GM21447 (cell line): ENCODE measurements at regions not wholly inside any gene's neighbourhood (a gene's known extent, or its start where the extent isn't known, plus 50 kb on each side); places are given as distances from the start of the nearest gene placed in this dataset.

Source experiments
- ATAC-seq: cut with Tn5 transposase; IDR thresholded peaks from one replicate; pipeline ENCODE4 v1.9.1; 2021; ENCODE audit not compliant: unreplicated experiment

DNA sequence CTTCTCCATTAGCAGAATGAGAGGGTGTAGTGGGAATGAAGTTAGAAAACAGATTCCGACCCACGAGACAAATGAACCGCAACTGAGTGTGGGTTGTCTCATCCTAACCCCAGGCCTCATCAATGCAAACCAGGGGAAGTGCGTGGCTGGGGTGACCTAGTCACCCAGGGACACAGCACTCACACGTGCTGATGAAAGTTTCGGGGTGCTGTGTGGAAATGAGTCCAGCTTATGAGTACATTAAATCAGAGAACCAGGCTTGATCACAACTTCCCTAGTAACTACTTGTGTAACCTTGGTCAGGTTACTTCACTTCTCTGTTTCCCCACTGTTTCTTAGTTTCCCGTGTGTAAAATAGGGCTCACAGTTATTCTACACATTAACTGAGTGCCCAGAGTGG lies 95.4 kb upstream of the CDKN3 start:
- ATAC-seq = no peak

DNA sequence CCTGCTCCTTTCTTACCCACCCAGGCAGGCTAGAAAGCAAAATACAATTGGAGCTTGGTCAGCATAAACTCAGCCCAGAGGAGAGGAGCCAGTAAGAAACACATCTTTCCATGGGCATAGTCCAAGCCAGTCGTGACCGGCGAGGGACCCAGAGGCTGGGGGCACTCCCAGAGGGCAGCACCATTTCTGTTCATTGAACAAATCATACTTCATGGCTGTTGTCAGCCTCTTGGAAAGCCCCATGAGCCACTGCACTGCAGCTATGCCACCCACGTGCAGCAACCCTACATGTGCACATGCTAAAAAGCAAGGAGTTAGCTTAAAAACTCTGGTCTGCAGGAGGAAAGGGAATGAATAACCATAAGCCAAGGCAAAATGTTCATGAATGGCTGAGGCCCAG lies 90.0 kb upstream of the CDKN3 start:
- ATAC-seq = no peak

DNA sequence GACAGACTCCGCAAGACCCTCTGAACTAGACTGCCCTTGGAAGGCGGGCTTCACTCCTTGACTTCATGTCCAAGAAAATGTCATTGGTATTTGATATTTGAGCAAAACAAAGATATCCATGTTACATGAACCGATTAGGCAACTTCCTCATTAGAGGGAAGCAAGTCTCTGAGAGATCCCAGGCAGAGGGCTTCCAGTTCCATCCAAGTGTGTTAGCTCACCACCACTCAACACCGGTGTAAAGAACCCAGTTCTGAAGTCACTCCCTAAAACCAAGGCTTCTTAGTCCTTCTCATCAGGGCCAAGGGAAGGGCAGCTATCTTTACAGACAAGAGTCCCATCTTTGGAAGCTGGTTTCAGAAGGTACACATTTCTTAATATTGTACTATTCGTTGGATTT lies 87.2 kb upstream of the CDKN3 start:
- ATAC-seq = no peak

DNA sequence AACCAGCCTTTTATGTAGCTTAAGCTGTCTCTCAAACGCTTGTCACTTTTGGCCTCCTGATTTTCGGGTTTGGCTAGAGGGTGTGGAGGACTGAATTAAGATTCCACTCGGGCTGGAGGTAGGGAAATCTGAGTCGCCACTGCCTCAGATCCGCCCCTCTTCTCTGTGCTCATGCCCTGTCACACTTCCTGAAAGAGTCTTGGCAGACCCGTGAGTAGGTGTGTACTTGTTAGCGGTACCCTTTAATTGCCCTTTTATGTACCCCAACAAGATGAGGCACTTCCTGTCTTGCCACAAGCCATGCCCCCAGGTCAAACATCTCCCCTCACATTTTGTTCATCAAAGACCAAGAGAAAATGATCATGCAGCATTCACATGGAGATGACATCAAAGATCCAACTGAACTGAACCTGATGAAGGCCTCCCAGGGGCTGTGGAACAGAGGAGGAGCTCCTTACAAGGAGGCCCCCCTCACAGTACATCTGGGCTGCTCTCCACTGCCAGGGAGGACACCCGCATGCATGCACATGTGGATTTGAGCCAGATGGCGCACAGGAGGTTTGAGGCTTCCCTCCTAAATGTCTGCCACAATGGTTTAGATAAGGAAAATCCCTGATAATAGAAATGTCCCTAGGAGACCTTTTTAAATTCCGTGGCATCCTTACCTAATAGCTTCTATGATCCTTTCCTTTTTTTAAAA lies 86.5 kb upstream of the CDKN3 start:
- ATAC-seq = no peak

DNA sequence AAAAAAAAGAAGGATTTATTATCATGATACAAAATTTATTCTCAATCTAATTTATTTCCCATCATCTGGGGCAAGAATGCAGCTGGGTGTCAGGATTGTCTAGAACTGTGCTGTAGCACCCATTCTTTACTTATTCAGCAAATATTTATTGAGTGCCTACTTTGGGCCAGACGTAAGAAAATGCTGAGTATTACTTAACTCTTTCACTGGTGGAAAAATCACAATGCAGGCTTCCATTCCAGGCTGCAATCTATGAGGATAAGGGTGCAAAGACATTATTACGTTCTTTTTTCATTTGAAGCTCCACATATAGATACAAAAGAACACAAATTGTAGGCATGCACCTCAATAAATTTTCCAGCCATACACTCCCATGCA lies 86.0 kb upstream of the CDKN3 start:
- no peak for ATAC-seq

DNA sequence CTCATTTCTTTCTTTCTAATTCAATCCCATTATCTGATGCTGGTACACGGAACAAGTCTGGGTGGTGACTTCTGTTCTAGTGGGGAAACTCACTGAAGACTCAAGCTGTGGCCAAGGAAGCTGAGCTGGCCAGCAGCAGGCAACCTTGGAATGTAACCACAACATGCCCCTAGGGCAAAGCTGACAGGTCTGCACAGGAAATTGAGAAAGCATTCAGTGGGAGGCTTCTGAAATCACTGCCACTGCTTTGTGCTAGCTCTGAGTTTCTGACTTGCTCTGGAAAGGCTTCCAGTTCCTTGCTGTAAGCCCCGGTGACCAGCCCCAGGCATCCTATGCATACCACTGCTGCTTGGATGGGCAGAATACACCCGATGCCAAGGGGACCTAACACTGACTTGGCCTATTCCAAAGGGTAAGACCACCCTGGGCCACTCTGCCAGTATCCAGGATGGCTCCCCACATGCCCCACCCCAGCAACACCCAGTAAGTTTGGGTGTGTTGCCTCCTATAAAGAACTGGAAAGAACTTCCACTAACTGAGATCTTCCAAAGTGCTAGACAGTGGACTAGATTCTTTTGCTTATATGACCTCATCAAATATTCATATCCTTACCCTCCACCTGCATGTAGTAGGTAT lies 84.5 kb upstream of the CDKN3 start:
- ATAC-seq = no peak

DNA sequence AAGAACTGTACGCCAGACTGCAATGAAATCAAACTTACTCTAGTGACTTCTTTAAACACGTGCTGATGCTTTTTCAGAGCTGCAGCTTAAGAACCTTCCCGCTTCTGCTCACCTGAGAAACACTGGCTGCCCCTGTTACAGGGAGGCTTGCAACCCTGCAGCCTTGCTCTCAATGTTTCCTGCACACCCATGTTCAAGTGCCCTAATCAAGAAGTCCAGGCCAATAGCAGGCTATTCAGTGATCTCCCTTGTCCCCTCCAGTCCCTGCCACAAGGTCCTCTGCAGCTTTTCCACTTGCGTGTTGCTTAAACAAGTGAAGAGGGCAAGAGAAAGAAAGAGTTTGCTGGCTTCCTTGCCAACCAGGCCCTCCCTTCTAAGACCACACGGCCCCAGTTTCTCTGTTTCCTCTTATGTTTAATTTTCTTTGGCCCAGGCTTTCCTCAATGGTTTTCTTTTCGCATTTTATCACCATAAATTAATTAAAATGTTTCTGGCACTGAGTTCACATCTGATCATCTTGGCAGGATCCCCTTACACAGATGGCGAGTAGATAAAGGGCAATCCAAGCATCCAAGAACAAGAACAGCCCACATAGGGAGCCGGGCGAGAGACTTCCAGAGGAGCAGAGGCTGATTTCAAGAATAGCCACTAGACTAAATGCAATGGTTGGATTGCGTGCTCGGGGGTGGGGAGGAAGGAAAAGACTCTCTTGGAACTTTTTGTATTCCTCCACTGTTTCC lies 82.3 kb upstream of the CDKN3 start:
- ATAC-seq = no peak

DNA sequence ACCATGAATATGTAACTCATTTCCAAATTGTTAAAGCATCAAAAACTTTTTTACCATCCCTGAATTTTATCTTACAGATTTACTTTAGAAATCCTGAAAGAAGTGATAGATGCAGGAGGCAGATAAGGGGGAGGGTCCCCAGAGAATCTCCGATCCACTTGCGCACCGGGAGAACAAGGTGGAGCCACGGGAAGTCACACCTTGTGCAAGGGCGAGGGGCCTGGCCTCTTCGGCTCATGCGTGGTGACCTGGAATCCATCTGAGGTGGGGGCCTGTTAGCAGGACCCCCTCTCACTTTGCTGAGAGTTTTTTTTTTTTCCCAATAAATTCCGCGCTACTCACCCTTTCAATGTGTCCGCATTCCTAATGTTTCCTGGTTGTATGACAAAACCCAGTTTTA lies 80.2 kb upstream of the CDKN3 start:
- ATAC-seq = no peak

DNA sequence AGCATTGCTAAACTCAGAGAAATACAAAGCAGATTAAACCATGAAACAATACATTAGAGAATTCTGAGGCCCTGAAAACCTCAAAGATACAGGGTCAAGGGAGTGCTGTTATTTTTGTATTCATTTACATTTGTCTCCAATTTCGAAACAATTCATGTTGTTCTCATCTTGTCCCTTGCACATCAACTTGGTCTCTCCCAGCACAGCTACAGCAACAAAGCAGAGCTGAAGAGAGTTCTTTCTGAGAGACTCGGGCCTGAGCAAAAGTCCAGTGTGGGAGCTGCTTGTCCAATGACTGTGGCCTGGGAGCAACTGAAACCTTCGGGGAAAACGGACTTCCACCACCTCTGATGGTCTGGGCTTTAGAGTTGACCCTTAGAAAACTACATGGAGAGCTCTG lies 79.4 kb upstream of the CDKN3 start:
- ATAC-seq = no peak

DNA sequence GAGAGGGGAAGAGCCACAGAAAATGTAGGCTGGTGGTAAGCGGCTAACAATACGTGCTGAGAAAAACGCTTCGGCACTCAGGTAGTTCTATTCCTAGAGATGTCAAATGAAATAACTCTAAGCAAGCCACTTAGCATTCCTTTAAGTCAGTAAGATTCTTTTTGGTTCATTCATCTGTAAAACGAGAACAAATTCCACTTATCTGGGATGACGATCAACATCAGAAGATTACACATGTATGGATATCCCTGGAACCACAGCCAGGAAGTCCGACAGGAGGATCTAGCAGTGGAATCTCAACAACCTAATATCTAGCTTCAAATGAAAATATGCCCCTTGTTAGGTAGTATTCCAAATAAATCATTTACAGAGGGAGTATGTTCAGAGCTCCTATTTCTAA lies 74.6 kb upstream of the CDKN3 start:
- no peak for ATAC-seq

DNA sequence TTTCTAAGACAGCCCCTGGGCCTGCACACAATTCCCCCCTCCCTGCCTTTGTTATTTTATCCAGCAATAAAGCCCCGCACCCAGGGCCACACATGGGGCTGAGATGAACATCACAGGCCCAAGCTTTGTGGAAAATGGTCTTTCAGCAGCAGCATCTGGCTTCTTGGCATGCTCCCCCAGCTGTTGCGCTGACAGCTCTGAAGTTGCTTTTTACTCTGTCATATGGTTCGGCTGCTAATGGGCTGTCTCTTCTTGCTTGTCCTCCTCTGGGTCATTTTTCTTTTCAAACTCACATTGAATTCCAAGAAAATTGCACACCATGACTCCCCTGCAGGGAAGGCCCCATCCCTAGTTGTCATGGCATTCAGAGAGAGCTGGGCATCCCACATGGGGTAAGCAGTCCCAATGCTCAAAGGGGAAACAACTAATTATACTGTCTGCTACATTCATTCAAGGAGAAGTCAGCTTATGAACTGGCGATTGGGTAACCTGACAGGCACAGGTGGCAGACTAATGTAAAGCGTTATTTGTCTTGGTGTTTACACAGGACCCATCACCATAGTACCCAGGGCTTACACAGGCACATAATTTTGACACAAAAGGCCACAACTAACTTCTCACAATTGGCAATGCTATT lies 74.0 kb upstream of the CDKN3 start:
- no peak for ATAC-seq

DNA sequence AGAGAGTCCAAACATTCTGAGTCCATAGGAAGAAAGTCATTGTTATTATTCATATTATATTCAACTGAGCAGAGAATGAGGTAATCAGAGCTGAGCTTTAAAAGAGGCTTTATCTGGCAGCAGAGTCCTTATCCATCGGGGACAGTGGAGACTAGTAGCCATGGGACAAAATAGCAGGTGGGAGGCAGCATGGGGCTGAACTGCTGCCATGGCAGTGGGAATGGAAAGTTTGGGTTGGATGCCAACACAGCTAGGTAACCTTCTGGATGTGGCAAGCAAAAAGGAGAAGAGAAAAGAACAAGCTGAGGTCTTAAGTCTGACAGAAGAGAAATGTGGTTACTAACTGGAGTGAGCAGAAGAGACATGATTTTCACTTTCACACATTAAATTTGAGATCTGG lies 71.0 kb upstream of the CDKN3 start:
- ATAC-seq = no peak

DNA sequence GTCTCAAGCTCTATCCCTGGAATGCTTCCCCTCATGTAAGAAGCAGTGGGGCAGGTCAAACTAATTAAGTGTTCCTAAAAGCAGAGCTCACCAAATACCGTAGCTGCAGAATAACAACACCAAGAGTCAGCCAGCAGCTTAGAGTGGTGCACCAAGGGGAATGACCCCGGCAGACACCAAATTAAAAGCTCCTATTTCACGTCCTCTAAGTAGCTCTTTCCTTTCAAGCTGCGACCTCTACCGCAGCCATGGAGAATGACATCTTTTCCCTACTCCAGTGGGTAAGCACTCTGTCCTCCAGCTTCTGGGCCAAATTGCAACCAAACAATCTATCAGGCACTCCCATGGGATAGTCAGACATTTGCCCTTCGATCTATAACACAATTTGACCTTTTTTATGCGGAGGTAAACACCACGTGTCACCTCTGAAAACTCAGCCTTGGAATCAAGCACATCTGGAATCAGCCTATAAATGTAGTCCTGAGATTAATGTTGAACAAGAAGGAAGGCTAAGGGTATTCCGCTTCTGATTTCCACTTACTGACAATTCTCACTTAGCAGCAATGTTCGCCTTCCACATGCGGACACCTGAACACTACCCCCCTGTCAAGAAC lies 67.6 kb upstream of the CDKN3 start:
- ATAC-seq = no peak

DNA sequence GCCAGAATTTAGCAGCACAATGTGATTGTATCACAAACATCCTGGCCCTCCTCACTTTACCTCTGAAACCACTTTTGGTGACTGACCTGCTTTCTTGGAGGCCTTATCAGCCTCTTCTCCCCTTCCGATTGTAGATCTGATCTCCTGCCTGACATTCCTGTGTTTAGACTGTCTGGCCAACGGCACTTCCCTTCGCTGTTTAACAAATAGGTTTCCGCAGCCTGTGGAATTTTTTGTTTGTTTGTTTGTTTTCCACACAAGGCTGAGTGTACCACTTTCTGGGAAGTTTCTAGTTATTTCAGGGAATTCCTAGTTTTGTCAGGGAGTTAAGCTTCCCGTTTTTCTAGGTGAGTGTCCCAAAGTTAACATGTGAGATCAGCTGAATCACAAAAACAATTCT lies 65.9 kb upstream of the CDKN3 start:
- ATAC-seq = no peak

DNA sequence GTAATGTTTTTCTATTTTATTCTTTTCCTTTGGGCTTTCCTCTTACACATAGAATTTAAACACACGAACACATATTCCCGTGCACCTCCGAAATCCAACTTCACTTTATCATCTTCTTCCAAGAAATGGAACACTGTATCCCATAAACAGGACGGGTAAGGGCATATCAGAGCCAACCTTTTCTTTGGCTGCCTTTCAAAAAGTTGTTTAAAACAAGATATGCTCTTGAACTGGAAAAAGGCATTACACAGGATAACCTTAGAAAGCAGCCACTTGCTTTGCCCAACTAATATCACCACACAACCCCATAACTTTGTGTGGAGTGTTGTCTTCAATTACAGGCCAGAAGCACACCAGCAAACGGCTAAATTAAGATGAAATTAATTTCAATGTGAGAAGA lies 65.3 kb upstream of the CDKN3 start:
- no peak for ATAC-seq

DNA sequence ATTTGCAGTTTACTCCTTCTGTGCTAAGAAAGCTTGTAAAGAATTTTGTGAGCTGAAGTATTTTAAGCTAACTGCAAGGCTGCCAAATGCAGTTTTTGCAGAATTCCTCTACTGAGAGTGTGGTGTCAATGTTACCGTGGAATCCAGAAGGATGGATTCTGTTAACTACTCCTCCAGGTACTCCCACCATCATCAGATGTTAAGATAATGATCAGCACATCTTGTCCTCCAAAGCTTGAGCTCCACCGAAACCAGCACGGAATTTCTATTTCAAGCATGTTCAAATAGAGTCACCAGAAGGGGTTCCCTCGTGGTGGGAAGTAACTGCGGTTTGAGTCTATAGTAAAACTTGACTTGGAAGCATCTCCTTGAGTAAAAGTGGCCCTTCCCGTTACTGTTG lies 64.3 kb upstream of the CDKN3 start:
- ATAC-seq = no peak

DNA sequence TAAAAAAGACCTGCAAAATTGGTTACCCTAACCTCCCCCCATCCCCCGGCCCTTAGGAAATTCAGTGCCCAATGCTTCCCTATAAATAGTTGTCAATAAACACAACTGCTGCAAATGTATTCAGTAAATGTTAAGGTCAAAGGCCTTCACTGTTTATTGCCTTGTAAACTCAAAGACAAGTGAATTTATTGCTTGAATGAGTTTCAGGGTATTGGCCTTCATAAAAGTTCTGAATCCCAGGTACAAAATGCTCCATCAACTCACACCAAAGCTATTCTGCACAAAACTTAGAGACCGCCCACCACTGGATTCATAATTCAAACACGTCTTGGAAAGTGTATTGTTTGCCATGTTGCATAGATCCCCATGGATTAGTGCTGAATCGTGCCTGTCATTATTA lies 63.3 kb upstream of the CDKN3 start:
- ATAC-seq = no peak

DNA sequence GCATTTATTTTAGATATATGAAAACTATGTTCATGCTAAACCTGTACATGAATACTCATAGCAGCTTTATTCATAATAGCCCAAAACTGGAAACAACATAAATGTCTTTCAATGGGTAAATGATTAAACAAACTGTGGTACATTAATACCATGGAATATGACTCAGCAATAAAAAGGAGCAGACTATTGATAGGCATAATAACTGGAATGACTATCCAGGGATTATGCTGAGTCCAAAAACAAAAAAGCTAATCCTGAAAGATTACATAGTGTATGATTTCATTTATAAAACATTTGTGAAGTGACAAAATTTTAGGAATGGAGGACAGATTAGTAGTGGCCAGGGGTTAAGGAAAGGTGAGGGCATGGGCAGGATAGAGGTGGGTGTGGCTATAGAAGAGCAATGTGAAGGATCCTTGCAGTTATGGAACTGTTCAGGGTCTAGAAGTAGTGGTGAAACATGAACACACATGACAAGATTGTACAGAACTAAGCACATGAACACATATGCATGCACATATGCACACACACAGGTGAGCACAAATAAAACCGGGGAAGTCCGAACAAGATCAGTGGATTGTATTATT lies 61.1 kb upstream of the CDKN3 start:
- no peak for ATAC-seq

DNA sequence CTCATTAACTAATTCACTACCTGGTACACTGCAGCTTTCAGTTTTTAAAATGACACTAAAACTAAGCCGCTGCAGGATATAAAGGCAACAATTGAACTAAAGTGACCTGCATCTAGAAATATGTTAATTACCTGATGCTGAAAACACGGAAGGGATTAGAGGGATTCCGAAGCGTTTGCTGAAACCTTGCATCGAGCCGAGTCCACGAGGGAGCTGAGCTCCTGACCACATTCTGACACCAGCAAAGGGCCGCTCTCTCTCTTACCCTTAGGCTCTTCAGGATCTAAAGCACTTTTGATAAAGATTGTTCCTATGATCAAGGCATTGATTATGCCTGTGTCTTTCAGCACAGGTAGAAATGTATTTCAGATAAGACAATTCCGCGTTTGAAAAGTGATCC lies 59.5 kb upstream of the CDKN3 start:
- ATAC-seq = no peak

DNA sequence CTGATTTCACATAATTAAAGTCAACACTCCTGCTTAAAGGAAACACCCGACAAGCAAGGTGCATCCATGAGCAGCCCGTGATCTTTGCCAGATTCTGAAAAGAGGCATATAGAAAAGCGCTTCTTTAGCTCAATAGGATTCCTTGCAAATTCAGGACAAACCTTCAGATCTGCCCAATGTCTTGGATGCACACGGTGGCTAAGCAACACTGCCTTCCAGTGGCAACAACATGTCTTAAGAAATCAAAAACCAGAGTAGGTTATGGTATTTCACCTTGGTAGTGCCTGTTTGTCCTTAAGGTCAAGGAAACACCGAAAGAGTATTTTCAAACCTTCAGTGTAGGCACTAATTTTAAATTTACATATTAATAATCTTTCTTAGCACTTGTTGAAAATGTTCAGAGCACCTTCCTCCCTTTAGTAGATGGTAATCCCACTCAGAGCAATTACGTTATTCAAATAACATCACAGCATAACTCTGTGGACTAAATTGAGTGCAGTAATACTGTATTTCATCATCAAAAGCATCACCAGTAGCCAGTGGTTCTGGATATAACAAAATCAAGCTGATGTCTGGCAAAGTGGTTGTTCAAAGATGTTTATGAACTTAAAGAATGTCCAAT lies 58.0 kb upstream of the CDKN3 start:
- ATAC-seq = no peak

DNA sequence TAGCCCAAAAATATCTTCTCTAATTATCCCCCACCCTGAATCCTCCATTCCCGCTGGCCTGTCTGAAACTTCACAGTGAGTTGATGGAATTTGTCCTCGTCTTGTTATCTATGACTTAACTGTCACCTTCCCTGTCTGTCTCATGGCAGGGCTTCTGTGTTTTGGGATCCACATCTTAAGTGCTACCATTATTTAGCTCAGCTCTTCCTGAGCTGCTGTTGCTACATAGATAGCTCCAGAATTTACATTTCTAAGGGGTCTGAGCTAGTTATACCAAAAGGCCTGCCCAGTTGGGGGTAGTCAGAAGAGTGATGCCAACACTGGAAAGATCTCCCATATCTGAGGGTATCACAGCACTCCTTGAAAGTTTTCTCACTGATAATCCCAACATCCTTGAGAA lies 57.0 kb upstream of the CDKN3 start:
- no peak for ATAC-seq
